HG02943 (cell line): ENCODE measurements at regions not wholly inside any gene's neighbourhood (a gene's known extent, or its start where the extent isn't known, plus 50 kb on each side); places are given as distances from the start of the nearest gene placed in this dataset.
"Not testable (repeated sequence)": the region's sequence is repeated elsewhere in the genome, so short reads cannot be mapped to it uniquely, and the experiment has no call there.

Experiments used
- ATAC-seq: cut with Tn5 transposase; IDR thresholded peaks from one replicate; pipeline ENCODE4 v1.9.1; 2021; ENCODE audit warnings: mild to moderate bottlenecking, low read depth, moderate library complexity; ENCODE audit not compliant: unreplicated experiment

- ATAC-seq: no peak
Observed at GRCh38 chr7:97372882-97373281, 255.4 kb downstream of the SDHAF3 start.

- no peak for ATAC-seq
Observed at GRCh38 chr7:97373736-97374135, 256.2 kb downstream of the SDHAF3 start.

- no peak for ATAC-seq
Observed at GRCh38 chr7:97377713-97378112, 260.2 kb downstream of the SDHAF3 start.

DNA sequence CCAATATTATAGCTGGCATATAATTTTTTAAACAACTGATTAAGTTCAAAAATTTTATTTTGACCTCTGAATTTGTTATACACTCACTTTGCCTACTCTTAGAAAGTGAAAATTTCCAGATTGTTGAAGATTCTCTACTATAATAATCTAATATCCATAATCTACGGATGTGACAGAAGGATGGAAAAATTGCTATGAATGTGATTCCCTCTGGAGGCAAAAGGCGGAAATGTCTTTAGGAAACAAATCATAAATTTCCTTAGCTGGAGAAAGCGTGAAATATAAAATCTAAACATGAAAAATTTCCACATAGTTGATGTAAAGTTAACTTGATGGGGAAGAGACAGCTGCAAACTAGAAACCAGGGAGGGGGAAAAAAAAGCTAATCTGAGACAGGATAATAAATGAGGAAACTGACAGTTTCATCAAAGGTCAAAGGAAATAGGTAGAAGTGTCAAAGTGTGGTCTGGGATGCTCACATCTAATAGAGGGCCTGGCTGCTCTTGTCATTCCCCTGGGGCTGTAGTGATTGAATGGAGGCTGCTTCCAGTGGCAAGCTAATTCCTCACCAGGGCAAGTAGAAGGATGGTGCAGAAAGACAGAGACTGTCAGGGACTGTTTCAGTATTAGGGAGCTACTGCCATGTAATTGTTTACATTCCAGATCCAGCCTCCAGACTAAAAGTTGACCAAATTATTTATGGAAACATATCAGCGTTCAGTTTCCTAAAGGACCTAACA is 264.5 kb downstream of the SDHAF3 start:
- ATAC-seq: no peak

DNA sequence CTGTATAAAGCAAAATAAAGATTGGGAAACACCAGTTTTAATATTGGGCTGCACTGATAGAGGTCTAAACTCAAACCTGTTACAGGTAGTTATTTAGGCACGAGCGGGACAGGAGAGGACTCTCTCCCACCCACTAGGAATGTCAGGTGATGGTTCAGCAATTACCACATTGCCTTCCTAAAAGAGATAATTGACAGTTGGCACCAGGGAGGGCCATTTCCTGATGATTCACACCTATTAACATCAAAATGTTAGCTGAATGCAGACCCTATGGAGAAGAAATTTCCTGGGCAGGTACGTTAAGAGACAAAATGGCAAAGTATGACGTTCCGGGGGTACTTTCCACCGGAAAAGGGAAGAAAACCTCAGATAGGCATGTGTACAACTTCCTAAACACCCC is 272.6 kb downstream of the SDHAF3 start:
- ATAC-seq: no peak

GRCh38 chr7:97390915-97391593 is 273.6 kb downstream of the SDHAF3 start:
- no peak for ATAC-seq

DNA sequence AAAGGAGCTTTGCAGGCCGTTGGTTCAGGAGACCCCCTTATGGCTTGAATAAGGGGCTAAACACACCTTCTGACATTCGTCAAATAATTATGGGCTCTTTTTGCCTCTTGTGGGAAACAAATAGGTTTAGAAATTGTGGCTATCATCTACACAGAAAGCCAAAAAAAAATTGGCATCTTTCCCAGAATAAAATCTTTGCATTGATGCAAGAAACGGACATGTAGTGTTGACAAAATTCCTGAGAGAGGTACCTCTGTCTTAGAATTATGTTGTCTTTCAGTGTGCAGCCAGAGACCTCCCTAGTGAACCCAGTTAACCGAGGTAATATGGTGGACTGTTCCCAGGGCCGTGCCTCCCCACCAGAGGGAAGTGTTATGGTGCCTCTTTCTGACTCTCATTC is 283.9 kb downstream of the SDHAF3 start:
- ATAC-seq: no peak

DNA sequence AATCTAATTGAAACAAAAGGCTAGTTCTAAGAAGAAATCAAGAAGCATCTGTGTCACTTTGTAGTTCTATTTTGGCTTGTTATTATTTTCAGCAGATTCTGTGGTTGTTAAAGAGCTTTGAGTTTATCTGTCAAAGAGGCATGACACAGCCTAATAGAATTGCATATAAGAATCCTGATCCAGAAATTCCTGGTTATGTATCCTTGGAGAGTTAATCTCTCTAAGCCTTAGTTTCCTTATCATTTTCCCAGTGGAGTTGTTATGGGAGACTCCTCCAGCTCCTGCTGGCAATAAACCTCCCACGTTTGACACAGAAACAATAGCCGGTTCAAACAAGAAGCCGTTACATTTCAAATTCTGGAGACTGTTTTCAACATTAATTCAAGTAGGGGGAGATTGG is 288.3 kb downstream of the SDHAF3 start:
- no peak for ATAC-seq

GRCh38 chr7:97407106-97407505 is 289.6 kb downstream of the SDHAF3 start:
- no peak for ATAC-seq

GRCh38 chr7:97409346-97409745 is 291.8 kb downstream of the SDHAF3 start:
- no peak for ATAC-seq

GRCh38 chr7:97418312-97418711 is 300.8 kb downstream of the SDHAF3 start:
- ATAC-seq: no peak

GRCh38 chr7:97419898-97420297 is 302.4 kb downstream of the SDHAF3 start:
- ATAC-seq: no peak

DNA sequence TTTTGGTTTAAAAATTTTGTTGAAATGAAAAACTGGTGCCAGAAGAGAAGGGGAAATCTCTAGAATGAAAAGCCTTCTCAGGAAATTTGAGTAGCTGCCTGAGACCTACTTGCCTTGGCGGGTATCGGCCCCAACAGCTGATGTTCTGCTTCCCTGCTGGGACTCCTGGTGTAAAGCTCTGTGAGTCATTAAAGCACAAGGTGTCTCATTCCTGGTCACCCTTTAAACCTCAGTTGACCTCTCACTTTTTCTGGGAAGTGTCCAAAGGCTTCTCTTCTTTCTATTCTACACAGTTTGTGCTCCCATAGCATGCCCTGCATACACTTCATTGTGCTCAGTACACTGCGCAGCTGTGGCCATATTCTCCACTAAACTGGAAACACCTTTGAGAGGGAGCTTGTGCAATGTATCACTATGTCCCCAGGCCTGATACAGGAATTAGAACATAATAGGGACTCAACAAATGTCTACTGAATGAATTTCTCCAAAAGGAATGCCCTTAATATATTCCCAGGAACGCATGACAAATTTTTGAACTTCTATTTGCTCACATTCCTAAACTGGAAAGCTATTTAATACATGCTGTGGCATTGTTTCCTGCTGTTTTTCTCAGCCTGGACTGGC is 303.9 kb downstream of the SDHAF3 start:
- ATAC-seq: no peak

DNA sequence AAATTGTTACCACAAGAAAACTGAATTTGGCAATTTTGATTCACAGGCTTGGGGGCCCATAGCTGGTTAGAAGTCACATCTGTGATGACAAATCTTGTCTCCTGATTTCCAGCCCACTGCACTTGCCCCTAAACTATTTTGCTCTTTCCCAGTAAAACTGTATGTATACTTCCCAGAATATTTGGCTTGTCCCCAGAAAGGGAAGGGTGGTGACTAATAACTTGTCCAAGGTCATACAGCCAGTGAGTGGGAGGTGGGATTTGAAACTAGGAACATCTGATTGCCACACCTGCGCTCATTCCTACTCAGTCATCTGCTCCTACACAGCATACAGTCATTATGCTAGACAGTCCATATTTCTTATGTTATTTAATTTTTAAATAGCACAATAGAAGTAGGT is 304.5 kb downstream of the SDHAF3 start:
- no peak for ATAC-seq

GRCh38 chr7:97430006-97430405 is 301.9 kb upstream of the TAC1 start:
- ATAC-seq: no peak

- no peak for ATAC-seq
Observed at GRCh38 chr7:97439637-97440214, 292.2 kb upstream of the TAC1 start.

GRCh38 chr7:97446361-97446760 is 285.5 kb upstream of the TAC1 start:
- ATAC-seq: no peak

- ATAC-seq: not testable (repeated sequence)
Observed at GRCh38 chr7:97449448-97449847, 282.4 kb upstream of the TAC1 start.

DNA sequence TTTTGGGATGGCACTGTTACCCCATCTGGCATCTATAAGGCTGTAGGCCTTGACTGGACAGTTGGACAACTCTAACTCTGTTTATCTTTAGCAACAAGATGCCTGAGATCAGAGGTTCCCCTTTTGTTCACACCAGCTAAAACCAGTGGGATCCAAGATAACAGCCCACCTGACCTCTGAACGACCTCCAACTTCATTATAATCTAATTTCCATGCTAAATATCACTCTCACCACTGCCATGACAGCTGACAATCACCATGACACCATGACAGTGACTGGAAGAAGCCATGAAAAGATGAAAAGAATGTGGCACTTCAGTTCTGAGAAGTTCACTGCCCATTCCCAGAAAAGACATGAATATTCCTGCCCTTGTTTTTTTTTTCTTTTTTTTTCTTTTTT is 281.4 kb upstream of the TAC1 start:
- ATAC-seq: no peak

DNA sequence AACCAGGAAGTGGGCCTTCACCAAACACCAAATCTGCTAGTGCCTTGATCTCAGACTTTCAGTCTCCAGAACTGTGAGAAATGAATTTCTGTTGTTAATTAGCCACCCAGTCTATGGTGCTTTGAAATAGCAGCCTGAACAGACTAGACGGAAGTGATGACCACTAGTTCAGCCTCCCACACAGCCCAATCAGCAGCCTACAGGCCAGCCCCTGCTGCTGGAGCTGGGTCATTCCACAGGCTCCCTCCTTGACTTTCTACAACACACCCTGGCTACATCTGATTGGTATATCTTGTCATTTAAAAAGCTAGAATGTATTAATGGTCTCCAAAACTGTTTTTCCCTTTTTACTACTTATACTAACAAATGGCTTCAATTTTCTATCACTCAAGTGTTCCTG is 277.2 kb upstream of the TAC1 start:
- ATAC-seq: no peak

- ATAC-seq: no peak
Observed at GRCh38 chr7:97457054-97457453, 274.8 kb upstream of the TAC1 start.
